ENCODE measurements at regions not wholly inside any gene's neighbourhood (a gene's known extent, or its start where the extent isn't known, plus 50 kb on each side); places are given as distances from the start of the nearest gene placed in this dataset.

DNA sequence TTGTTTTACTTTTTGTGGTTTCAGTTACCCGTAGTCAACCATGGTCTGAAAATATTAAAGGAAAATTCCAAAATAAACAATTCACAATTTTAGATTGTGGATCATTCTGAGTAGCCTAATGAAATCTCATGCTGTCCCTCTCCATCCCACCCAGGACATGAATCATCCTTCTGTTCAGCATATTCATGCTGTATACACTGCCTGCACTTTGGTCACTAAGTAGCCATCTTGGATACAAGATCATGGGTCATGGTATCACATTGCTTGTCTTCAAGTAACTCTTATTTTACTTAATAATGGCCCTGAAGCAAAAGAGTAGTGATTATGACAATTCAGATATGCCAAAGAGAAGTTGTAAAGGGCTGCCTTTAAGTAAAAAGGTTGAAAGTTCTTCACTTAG, 536.5 kb upstream of the ACO1 start:
- no peak overlapping the region for H2AFZ ChIP-seq (ENCODE audit: low read length)
- POLR2A ChIA-PET (ENCODE audit: partially characterized antibody), result no interaction called here
- TF ChIP-seq POU5F1 (IDR thresholded peaks at IDR 0.05; ENCODE audit: low read depth, low read length) (no peak), YY1 (IDR thresholded peaks at IDR 0.05; ENCODE audit: low read depth, low read length) (no peak), ZNF274 (IDR thresholded peaks at IDR 0.05; ENCODE audit: borderline replicate concordance, extremely low read depth, low read length) (no peak)

More for the DNA sequence above, 536.5 kb upstream of the ACO1 start:
- H2AK5ac ChIP-seq (ENCODE audit: low read depth, low read length), result no peak overlapping the region
- no peak overlapping the region for H3K18ac ChIP-seq (ENCODE audit: extremely low read depth, low read length)
- no peak overlapping the region for H2BK120ac ChIP-seq (replicated peaks; ENCODE audit: low read depth, low read length)
- H4K8ac ChIP-seq (ENCODE audit: extremely low read depth, insufficient read depth, low read length), result no peak overlapping the region
- no peak overlapping the region for H3K14ac ChIP-seq (ENCODE audit: insufficient read length)
- no peak overlapping the region for H3K4me3 ChIP-seq (ENCODE audit: extremely low read depth in 1 of 4, insufficient read depth in 2 of 4, low read depth in 3 of 4, low read length in 4 of 4)
- H3K4ac ChIP-seq (replicated peaks; ENCODE audit: insufficient read length, low read depth, low read length), result no peak overlapping the region
- H3K56ac ChIP-seq (replicated peaks; ENCODE audit: insufficient read length, low read depth, low read length), result no peak overlapping the region
- no peak overlapping the region for H3K9ac ChIP-seq (replicated peaks in 1 of 4; ENCODE audit: extremely low read depth in 1 of 4, low read depth in 3 of 4, low read length in 3 of 4)
- H4K20me1 ChIP-seq (replicated peaks in 1 of 2; ENCODE audit: control insufficient read depth in 1 of 2, insufficient read depth in 2 of 2, low read length in 2 of 2), result no peaks in the 10 kb centered on the region
- 95% methylated on average over 1 of the region's 1 CpG; no CpG with 5 or more reads in 1 of the 2 experiments for WGBS, 2 experiments (ENCODE audit: extremely low coverage in 1 of 2, insufficient coverage in 1 of 2, insufficient read length in 1 of 2, insufficient replicate concordance in 2 of 2, low coverage in 1 of 2, low lambda C conversion rate in 2 of 2, missing lambda C conversion rate in 1 of 2)
- no peak overlapping the region for H4K5ac ChIP-seq (ENCODE audit: insufficient read length, low read depth, low read length)
- CTCF ChIA-PET (ENCODE audit: partially characterized antibody), result no interaction called here
- no peak overlapping the region for H2BK15ac ChIP-seq (ENCODE audit: low read length)
- no peak overlapping the region for H4K91ac ChIP-seq (replicated peaks; ENCODE audit: insufficient read length, low read length)
- H3K36me3 ChIP-seq (ENCODE audit: control insufficient read depth in 2 of 4, insufficient read depth in 4 of 4, low read length in 3 of 4), result no peaks in the 10 kb centered on the region
- no peak for FAIRE-seq
- no peak overlapping the region for H2BK5ac ChIP-seq (ENCODE audit: low read depth, low read length)
- no peaks in the 10 kb centered on the region for H3K9me3 ChIP-seq (ENCODE audit: insufficient read depth in 2 of 2, low read depth in 1 of 2, low read length in 1 of 2)
- no peaks in the 10 kb centered on the region for H3K4me1 ChIP-seq (replicated peaks in 1 of 4; ENCODE audit: control insufficient read depth in 3 of 4, insufficient read depth in 4 of 4, low read length in 3 of 4)
- H3K79me2 ChIP-seq (ENCODE audit: control insufficient read depth in 1 of 2, insufficient read depth in 2 of 2, low read length in 2 of 2), result no peaks in the 10 kb centered on the region
- no peak overlapping the region for H3K4me2 ChIP-seq (ENCODE audit: insufficient read depth in 1 of 2, low read depth in 2 of 2, low read length in 2 of 2)
- H3K23me2 ChIP-seq (ENCODE audit: low read depth, low read length), result no peaks in the 10 kb centered on the region
- no peak overlapping the region for H3K27ac ChIP-seq (ENCODE audit: low read depth, low read length)
- H3K27me3 ChIP-seq (replicated peaks in 1 of 4; ENCODE audit: control insufficient read depth in 3 of 4, extremely low read depth in 1 of 4, insufficient read depth in 3 of 4, low read length in 3 of 4), result no peaks in the 10 kb centered on the region
- no peak overlapping the region for H2BK12ac ChIP-seq (ENCODE audit: low read depth, low read length)
- H2BK20ac ChIP-seq (ENCODE audit: low read length), result no peak overlapping the region
- no peak overlapping the region for H3K23ac ChIP-seq (ENCODE audit: insufficient read length)
- no peaks in the 10 kb centered on the region for H3K79me1 ChIP-seq (ENCODE audit: low read depth, low read length)
- DNase-seq (ENCODE audit: low read depth in 1 of 2, low spot score in 2 of 2), result no peak
